GOT3 (cell line): ENCODE measurements at regions not wholly inside any gene's neighbourhood (a gene's known extent, or its start where the extent isn't known, plus 50 kb on each side); places are given as distances from the start of the nearest gene placed in this dataset.
"Not testable (repeated sequence)": the region's sequence is repeated elsewhere in the genome, so short reads cannot be mapped to it uniquely, and the experiment has no call there.

Source experiments
- DNase-seq: peaks from one replicate; lab custom pipeline; 2025; ENCODE audit warnings: mixed read lengths; lab: John Stamatoyannopoulos, UW

GRCh38 chr10:23754179-23754578 is 315.3 kb downstream of the OTUD1 start:
- DNase-seq, result no peak

DNA sequence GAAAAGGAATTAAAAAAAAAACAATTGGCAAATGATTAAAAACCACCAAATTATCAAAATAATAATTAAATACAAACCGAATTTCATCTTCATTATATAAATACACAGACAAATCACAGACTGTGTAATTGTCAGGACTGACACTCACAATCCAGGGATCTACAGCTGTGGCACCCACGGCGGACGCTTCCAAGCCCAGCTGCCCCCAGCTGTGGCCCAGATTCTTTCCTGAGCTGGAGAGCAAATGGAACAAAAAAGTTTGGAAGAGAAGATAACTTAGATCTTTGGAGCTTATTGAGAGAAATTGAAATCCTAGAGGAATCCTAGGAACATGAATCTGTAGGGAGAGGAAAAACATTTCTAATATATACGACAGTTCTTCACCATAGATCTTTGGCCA is 316.1 kb downstream of the OTUD1 start:
- no peak for DNase-seq

DNA sequence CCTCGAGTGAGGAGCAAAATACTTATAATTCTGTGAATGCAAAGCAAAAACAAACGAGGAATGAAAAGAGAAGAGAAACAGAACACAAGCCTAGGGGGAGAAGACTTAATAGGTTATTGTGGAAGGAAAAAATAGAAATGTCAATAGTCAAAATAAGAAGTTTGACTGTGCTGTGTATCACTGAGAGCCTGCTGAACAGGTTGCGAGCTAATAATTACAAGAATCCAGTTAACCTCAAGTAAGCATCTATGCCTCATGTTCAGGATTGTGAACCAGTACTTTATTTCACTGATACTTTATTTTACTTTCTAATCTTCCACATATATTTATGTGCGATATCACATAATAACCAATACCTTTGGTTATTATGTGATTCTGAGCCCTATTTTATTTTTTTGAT is 316.7 kb downstream of the OTUD1 start:
- no peak for DNase-seq

- no peak for DNase-seq
Observed at GRCh38 chr10:23768281-23768680, 329.4 kb downstream of the OTUD1 start.

DNA sequence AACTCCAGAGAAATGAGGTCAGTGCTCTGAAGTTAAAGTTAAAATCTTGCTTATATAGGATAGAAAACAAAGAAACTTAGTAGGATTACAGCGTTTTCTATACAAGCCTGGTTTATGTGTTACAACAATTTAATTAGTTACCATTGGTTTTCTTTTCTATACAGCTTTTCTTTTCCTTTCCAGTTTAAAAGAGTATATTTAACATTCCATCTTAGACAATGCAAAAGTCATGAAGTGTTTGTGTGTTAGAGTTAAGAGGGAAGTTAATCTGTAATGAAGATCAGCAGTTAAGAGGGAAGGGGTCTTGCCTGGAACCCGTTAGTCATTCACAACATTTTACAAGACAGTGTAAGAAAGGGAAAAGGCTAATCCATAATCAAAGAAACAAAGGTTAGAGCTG is 338.3 kb downstream of the OTUD1 start:
- no peak for DNase-seq

GRCh38 chr10:23779301-23779700 is 340.4 kb downstream of the OTUD1 start:
- DNase-seq, result no peak

DNA sequence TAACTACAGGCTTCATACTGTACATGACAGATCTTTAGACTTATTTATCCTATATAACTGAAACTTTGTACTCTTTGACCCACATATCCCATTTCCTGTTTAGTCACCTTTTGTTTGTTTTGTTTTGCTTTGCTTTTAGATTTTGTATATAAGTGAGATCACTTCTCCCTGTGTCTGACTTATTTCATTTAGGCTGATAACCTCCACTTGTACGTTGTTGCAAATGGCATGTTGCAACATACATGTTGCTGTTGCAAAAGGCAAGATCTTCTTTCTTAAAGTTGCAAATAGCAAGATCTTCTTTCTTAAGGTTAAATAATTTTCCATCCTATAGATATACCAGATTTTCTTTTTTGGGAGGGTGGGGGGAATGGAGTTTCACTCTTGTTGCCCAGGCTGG is 341.5 kb downstream of the OTUD1 start:
- no peak for DNase-seq

- no peak for DNase-seq
Observed at GRCh38 chr10:23786594-23786993, 347.7 kb downstream of the OTUD1 start.

GRCh38 chr10:23793577-23793976 is 354.7 kb downstream of the OTUD1 start:
- no peak for DNase-seq

DNA sequence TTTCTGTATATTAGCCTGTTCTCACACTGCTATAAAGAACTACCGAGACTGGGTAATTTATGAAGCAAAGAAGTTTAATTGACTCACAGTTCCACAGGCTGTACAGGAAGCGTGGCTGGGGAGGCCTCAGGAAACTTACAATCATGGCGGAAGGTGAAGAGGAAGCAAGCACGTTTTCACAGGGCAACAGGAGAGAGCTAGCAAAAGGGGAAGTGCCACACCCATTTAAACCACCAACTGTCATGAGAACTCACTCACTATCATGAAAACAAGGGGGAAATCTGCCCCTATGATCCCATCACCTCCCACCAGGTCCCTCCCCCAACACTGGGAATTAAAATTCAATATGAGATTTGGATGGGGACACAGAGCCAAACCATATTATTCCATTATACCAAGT is 358.6 kb downstream of the OTUD1 start:
- not testable (repeated sequence) for DNase-seq

DNA sequence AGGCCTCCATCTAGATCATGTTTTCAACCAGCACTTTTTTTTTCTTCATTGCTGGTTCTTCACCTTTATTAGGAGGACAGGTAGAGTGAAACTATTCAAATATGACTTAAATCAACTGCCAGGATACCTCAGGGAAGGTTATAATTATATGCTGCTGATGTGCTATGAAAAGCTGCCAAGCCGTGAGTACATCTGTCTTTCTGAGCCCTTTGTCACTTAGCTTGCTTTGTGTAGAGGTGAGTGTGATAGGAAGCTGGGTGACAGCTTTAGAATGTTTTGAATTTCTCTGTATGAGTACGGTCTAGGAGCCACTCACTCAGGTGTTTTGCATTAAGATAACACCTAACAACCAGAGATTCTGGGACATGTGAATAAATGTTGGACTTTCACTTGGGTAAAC is 365.2 kb downstream of the OTUD1 start:
- no peak for DNase-seq

GRCh38 chr10:23813687-23814086 is 374.8 kb downstream of the OTUD1 start:
- DNase-seq, result no peak

DNA sequence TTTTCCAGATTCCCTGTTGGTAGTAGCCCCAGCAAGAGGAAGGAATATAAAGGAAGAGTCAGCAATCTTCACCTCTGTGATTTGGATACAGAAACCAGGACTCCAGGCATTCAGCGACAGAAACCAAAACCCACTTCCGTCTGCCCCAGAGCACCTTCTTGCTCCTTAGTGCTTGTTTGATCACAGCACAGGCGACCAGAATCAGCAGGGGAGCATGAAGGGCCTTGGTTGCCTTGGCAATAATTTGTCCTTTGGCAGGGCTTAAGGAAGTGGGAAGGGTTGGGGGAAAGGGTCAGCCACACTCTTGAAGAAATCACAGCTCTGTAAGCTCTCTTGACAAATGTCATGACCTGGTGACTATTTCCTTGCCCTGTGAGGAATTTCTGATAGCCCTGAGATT is 379.6 kb downstream of the OTUD1 start:
- DNase-seq, result no peak

DNA sequence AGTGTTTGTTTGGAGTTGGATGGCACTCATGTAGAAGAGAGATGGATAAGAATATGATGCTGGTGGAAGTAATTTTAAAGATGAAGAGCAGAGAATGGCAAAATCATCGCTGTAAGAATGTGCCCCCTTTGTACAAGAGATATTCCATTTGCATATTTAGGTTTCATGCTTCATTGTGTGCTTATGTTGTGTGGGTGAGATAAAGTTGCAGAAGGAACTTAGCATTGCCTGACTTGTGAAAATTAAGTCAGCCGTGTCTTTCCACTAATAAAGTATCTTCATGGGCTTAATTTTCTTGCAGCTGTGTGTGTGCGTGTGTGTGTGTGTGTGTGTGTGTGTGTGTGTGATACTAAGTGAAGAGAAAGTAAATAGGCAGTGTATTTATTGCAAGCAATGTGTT is 381.9 kb downstream of the OTUD1 start:
- DNase-seq, result no peak

- DNase-seq, result no peak
Observed at GRCh38 chr10:23824822-23825221, 384.1 kb upstream of the KIAA1217 start.

DNA sequence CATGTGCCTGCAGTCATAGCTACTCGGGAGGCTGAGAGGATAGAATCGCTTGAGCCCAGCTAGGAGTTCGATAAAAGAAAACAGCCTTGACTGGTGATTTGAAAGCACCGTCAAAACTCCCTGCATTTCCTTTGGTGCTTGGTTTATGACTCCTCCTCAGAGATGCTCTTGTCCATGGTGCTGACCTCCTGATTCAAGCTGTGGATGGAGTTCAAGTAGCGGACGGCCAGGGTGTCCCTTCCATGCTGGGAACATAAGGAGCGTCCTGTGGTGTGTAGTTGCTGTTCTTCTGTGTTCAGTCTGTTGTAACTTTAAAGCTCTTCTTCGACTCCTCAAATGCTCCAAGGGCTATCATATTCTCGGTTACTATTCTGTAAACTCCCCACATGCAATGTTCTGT is 382.5 kb upstream of the KIAA1217 start:
- no peak for DNase-seq

DNA sequence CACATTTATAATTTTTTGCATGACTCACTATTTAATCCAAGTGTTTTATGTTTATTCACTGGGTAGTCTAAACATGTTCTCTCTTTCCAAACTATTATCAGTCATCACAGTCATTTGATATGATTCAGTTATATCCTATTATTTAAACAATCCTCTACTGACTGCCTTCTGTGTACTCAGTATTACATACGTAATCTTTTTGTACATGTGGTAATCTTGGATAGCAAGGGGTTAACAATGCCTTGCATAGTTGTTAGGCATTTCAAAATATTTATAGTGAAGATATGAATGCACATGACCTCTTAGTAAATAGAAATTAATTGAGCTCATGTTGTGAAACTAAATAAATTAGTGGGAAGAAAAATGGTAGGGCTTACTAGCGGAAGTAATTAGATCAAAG is 379.4 kb upstream of the KIAA1217 start:
- DNase-seq, result no peak

DNA sequence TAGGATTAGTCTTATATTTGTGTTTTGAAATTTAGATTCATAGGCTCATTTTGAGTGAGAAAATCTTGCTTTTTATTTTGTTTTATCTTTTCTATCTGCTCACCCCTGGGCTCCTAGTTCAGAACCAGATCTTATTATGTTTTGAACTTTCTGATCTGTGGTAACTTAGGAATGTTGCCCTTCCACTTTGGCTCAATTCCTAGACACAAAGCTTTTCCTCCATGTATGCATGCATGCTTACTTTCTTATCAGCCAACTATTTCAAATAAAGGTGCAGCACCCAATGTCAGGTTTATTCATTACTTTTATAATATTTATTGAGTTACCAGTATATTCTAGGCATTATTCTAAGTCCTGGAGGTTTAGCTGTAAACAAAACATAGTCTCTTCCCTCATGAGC is 374.8 kb upstream of the KIAA1217 start:
- DNase-seq, result no peak

GRCh38 chr10:23850631-23851030 is 358.3 kb upstream of the KIAA1217 start:
- no peak for DNase-seq

DNA sequence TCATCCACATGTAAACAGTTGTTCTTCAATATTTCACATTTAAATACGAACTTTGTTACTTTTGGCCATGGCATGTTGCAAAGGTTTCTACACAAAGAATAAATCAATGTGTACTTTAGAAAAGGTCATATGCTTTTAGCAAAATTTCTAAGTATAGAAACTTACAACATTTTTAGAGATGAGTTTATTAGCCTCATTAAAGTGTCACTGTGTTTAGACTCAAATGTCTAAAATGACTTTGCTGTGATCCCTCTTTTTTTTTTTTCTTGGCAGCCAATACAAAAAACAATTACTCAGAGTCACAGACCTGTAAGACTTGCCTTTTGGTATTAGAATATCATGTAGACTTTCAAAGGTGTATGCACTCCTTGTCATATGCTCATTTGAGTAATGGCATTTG is 349.3 kb upstream of the KIAA1217 start:
- no peak for DNase-seq

DNA sequence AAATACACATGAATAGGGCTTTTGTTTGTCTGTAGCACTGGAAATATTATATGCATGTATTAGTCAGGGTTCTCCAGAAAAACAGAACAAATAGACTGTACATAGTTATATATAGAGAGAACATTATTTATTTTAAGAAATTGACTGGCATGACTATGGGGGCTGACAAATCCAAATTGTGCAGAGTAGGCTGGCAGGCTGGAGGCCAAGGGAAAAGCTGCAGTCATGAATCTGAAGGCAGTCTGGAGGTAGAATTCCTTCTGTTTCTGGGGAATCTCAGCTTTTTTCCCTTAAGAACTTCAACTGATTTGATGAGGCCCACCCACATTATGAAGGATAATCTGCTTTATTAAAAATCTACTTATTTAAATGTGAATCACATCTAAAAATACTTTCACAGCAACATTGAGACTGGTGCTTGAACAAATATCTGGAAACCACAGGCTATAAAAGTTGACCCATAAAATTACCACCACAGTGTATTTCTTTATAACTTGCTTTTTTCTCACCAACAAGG is 344.2 kb upstream of the KIAA1217 start:
- no peak for DNase-seq

DNA sequence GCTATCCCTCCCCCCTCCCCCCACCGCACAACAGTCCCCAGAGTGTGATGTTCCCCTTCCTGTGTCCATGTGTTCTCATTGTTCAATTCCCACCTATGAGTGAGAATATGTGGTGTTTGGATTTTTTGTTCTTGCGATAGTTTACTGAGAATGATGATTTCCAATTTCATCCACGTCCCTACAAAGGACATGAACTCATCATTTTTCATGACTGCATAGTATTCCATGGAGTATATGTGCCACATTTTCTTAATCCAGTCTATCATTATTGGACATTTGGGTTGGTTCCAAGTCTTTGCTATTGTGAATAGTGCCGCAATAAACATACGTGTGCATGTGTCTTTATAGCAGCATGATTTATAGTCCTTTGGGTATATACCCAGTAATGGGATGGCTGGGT is 342.0 kb upstream of the KIAA1217 start:
- not testable (repeated sequence) for DNase-seq

DNA sequence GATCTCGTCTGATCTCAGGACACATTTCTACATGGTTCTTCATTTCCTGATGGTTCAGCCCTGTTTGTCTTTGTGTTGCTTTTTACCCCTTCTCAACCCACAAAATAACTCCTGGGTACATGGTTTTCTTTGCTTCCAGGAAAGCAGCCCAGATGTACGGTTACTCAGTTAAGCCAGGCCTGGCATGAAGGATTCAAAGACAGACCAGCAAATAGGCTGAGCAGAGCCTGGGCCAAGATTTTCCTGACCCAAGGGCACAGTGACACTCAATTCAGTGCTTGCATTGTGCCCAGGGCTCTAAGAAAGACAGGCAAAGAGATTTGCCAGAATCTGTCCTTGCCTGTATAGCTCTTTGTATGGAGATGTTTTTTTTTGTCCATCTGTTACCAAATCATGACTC is 340.8 kb upstream of the KIAA1217 start:
- DNase-seq, result no peak

DNA sequence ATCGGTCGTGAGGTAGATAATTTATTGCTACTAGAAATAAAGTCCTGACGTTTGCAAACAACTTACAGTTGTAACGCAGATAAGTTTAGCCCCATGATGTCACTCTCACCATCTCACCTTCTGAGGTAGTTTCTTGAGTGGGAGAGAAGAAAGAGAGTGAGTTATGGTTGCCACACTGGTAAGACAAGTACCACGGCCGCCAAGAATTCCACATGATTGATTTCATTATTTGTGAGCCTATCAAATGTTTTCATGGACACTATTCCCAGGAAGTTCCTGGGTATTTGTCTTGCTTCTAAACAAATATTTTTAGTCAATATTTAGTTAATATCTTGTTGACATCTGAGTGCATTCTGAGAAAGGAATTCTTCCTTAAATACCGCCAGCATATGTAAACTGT is 339.4 kb upstream of the KIAA1217 start:
- no peak for DNase-seq

DNA sequence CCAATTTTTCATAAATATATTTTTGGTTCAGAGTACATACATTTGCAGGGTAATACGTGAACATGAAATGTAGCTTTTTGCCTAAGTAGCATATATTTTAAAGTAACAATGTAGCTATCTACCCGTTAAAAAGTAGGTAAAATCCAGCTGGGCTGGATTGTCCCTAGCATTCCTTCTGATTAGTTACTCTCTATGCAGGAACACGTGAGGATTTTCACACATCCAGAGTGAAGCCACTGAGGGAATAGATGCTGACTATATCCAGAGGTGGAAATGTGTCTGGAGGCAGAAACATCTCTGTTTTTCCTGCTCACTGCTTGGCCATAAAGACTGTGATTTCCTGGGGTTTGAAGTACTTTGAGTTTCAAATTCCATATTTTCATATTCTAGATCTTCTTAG is 338.9 kb upstream of the KIAA1217 start:
- no peak for DNase-seq
